OCI-LY1 (cell line): ENCODE measurements at regions not wholly inside any gene's neighbourhood (a gene's known extent, or its start where the extent isn't known, plus 50 kb on each side); places are given as distances from the start of the nearest gene placed in this dataset.

Experiments
- H2AFZ ChIP-seq: fragments of 200-600 bp; sonication (generic), shearing (Covaris generic); 2 replicates; pipeline ENCODE4 v1.6.0; 2014; ENCODE audit warnings: antibody characterized with exemption, mild to moderate bottlenecking, low read length
- H3F3A ChIP-seq: fragments of 200-600 bp; sonication (generic), shearing (Covaris generic); 2 replicates; pipeline ENCODE4 v1.6.0; 2014; ENCODE audit warnings: mild to moderate bottlenecking, antibody characterized with exemption, low read length, moderate library complexity; ENCODE audit not compliant: insufficient read depth
- H3K27ac ChIP-seq: fragments of 200-600 bp; sonication (generic); 2 replicates; pipeline ENCODE4 v1.5.1; 2014; ENCODE audit warnings: low read length, mixed run types, mild to moderate bottlenecking, low read depth; ENCODE audit not compliant: poor library complexity, severe bottlenecking
- H3K27me3 ChIP-seq: fragments of 200-600 bp; sonication (generic); 2 replicates; pipeline ENCODE4 v1.6.0; 2014; ENCODE audit warnings: antibody characterized with exemption, mild to moderate bottlenecking, low read length, moderate library complexity; ENCODE audit not compliant: insufficient read depth
- H3K36me3 ChIP-seq: fragments of 200-600 bp; sonication (generic); 2 replicates; pipeline ENCODE4 v1.6.1; 2014; ENCODE audit warnings: mild to moderate bottlenecking, antibody characterized with exemption, low read length, moderate library complexity, mixed read lengths; ENCODE audit not compliant: insufficient read depth
- H3K4me1 ChIP-seq: fragments of 200-600 bp; sonication (generic); 2 replicates; pipeline ENCODE4 v1.5.1; 2014; ENCODE audit warnings: mild to moderate bottlenecking, low read length, moderate library complexity; ENCODE audit not compliant: insufficient read depth, severe bottlenecking
- H3K4me2 ChIP-seq: fragments of 200-600 bp; sonication (generic), shearing (Covaris generic); 2 replicates; pipeline ENCODE4 v1.6.1; 2014; ENCODE audit warnings: low read length
- H3K4me3 ChIP-seq: fragments of 200-600 bp; sonication (generic); 2 replicates; pipeline ENCODE4 v1.5.1; 2014; ENCODE audit warnings: low read length, low read depth, mild to moderate bottlenecking, mixed read lengths; ENCODE audit not compliant: poor library complexity, severe bottlenecking
- H3K79me2 ChIP-seq: fragments of 200-600 bp; shearing (Covaris generic); 2 replicates; pipeline ENCODE4 v1.6.1; 2016; ENCODE audit warnings: mixed run types, low read length, mixed read lengths; ENCODE audit not compliant: insufficient read depth
- H3K9ac ChIP-seq: fragments of 200-600 bp; sonication (generic), shearing (Covaris generic); 2 replicates; pipeline ENCODE4 v1.6.1; 2014; ENCODE audit warnings: mild to moderate bottlenecking, low read length, mixed read lengths
- H3K9me2 ChIP-seq: fragments of 200-600 bp; sonication (generic), shearing (Covaris generic); 2 replicates; pipeline ENCODE4 v1.6.1; 2014; ENCODE audit warnings: low read depth, mild to moderate bottlenecking, low read length, mixed read lengths
- H3K9me3 ChIP-seq: fragments of 200-600 bp; shearing (Covaris generic); 2 replicates; pipeline ENCODE4 v1.6.1; 2014; ENCODE audit warnings: low read length, mixed read lengths
- H4K20me1 ChIP-seq: fragments of 200-600 bp; sonication (generic), shearing (Covaris generic); 2 replicates; pipeline ENCODE4 v1.6.0; 2016; ENCODE audit warnings: mild to moderate bottlenecking, low read length; ENCODE audit not compliant: insufficient read depth
- CTCF ChIP-seq: fragments of 200-600 bp; sonication (generic), shearing (Covaris generic); IDR thresholded peaks from 2 replicates; pipeline ENCODE4 v1.5.1; 2017; ENCODE audit warnings: mild to moderate bottlenecking, antibody characterized with exemption, low read length, moderate library complexity, mixed read lengths
- EZH2 ChIP-seq: fragments of 200-600 bp; sonication (generic), shearing (Covaris generic); IDR thresholded peaks from 2 replicates; pipeline ENCODE4 v1.8.0; 2017; ENCODE audit warnings: borderline replicate concordance, mixed run types, mild to moderate bottlenecking, antibody characterized with exemption, low read length, moderate library complexity, mixed read lengths

GRCh38 chr3:23710555-23710954, 95.2 kb upstream of the UBE2E1 start:
- Histone ChIP-seq H4K20me1 (no peaks in the 10 kb centered on the region), H3K9me2 (no peaks in the 10 kb centered on the region), H3K27me3 (no peaks in the 10 kb centered on the region), H3K27ac (no peak overlapping the region), H3F3A (no peaks in the 10 kb centered on the region), H3K4me3 (no peak overlapping the region), H3K9ac (no peak overlapping the region), H3K9me3 (no peaks in the 10 kb centered on the region), H3K36me3 (no peaks in the 10 kb centered on the region), H3K4me2 (no peak overlapping the region), H3K4me1 (no peaks in the 10 kb centered on the region), H2AFZ (no peak overlapping the region), H3K79me2 (no peaks in the 10 kb centered on the region)
- TF ChIP-seq EZH2 (no peak), CTCF (no peak)

- no peak overlapping the region for H3K27ac ChIP-seq
- TF ChIP-seq CTCF (no peak), EZH2 (no peak)
- no peak overlapping the region for H3K4me2 ChIP-seq
Measured at GRCh38 chr3:23711916-23712494, 93.8 kb upstream of the UBE2E1 start.

GRCh38 chr3:23712656-23713559, 92.8 kb upstream of the UBE2E1 start:
- H3K79me2 ChIP-seq, result no peaks in the 10 kb centered on the region
- H3K9ac ChIP-seq, result no peak overlapping the region
- no peak overlapping the region for H3K27ac ChIP-seq
- no peak overlapping the region for H3K4me3 ChIP-seq
- H3K36me3 ChIP-seq, result no peaks in the 10 kb centered on the region
- TF ChIP-seq CTCF, result no peak
- no peak for TF ChIP-seq EZH2
- H3K4me1 ChIP-seq, result no peaks in the 10 kb centered on the region
- no peaks in the 10 kb centered on the region for H3K27me3 ChIP-seq
- H3F3A ChIP-seq, result no peaks in the 10 kb centered on the region
- no peaks in the 10 kb centered on the region for H3K9me3 ChIP-seq
- H2AFZ ChIP-seq, result no peak overlapping the region
- H3K9me2 ChIP-seq, result no peaks in the 10 kb centered on the region
- no peak overlapping the region for H3K4me2 ChIP-seq
- no peaks in the 10 kb centered on the region for H4K20me1 ChIP-seq

More at GRCh38 chr3:23711916-23712494, 93.8 kb upstream of the UBE2E1 start:
- H3K4me1 ChIP-seq, result no peaks in the 10 kb centered on the region
- no peaks in the 10 kb centered on the region for H3K9me3 ChIP-seq
- no peaks in the 10 kb centered on the region for H3K9me2 ChIP-seq
- H3K36me3 ChIP-seq, result no peaks in the 10 kb centered on the region
- no peak overlapping the region for H3K4me3 ChIP-seq
- no peaks in the 10 kb centered on the region for H3K27me3 ChIP-seq
- H4K20me1 ChIP-seq, result no peaks in the 10 kb centered on the region
- H3F3A ChIP-seq, result no peaks in the 10 kb centered on the region
- no peak overlapping the region for H3K9ac ChIP-seq
- H3K79me2 ChIP-seq, result no peaks in the 10 kb centered on the region
- no peak overlapping the region for H2AFZ ChIP-seq
